ENCODE measurements at regions not wholly inside any gene's neighbourhood (a gene's known extent, or its start where the extent isn't known, plus 50 kb on each side); places are given as distances from the start of the nearest gene placed in this dataset.

- Histone ChIP-seq H3K36me3 (ENCODE audit: control insufficient read depth in 2 of 3, insufficient read depth in 3 of 3, low read length in 3 of 3) (no peaks in the 10 kb centered on the region), H3K4me3 (ENCODE audit: low read length in 3 of 3) (no peak overlapping the region), H3K27me3 (ENCODE audit: control insufficient read depth, insufficient read depth, low read length) (no peaks in the 10 kb centered on the region), H3K27ac (ENCODE audit: low read depth in 2 of 2, low read length in 2 of 2) (no peak overlapping the region), H3K9ac (ENCODE audit: low read length in 3 of 3) (no peak overlapping the region), H3K9me3 (ENCODE audit: control insufficient read depth in 2 of 3, insufficient read depth in 1 of 3, low read length in 3 of 3) (no peaks in the 10 kb centered on the region), H3K4me1 (ENCODE audit: control insufficient read depth in 2 of 3, insufficient read depth in 2 of 3, low read depth in 1 of 3, low read length in 3 of 3) (no peaks in the 10 kb centered on the region)
- FAIRE-seq: no peak
- peak in 1 of 5 donors; percentile 31 for DNase-seq
- TF ChIP-seq CTCF (IDR thresholded peaks at IDR 0.05; ENCODE audit: borderline replicate concordance, extremely low read depth, insufficient read depth): no peak
- intact Hi-C loops (cut with DNase I): no loop called here
Measured at GRCh38 chr1:198917226-198917625, 278.4 kb downstream of the PTPRC start.

GRCh38 chr1:198918920-198919319, 280.1 kb downstream of the PTPRC start:
- Histone ChIP-seq H3K36me3 (ENCODE audit: control insufficient read depth in 2 of 3, insufficient read depth in 3 of 3, low read length in 3 of 3) (no peaks in the 10 kb centered on the region), H3K9me3 (ENCODE audit: control insufficient read depth in 2 of 3, insufficient read depth in 1 of 3, low read length in 3 of 3) (no peaks in the 10 kb centered on the region), H3K4me1 (ENCODE audit: control insufficient read depth in 2 of 3, insufficient read depth in 2 of 3, low read depth in 1 of 3, low read length in 3 of 3) (no peaks in the 10 kb centered on the region), H3K27me3 (ENCODE audit: control insufficient read depth, insufficient read depth, low read length) (no peaks in the 10 kb centered on the region), H3K27ac (ENCODE audit: low read depth in 2 of 2, low read length in 2 of 2) (no peak overlapping the region), H3K9ac (ENCODE audit: low read length in 3 of 3) (no peak overlapping the region), H3K4me3 (ENCODE audit: low read length in 3 of 3) (no peak overlapping the region)
- FAIRE-seq (no peak), DNase-seq (no peak)
- intact Hi-C loops (cut with DNase I): no loop called here
- no peak for TF ChIP-seq CTCF (IDR thresholded peaks at IDR 0.05; ENCODE audit: borderline replicate concordance, extremely low read depth, insufficient read depth)

GRCh38 chr1:198919667-198920398, 281.0 kb downstream of the PTPRC start:
- no peak for DNase-seq
- intact Hi-C loops (cut with DNase I): no loop called here
- no peak for TF ChIP-seq CTCF (IDR thresholded peaks at IDR 0.05; ENCODE audit: borderline replicate concordance, extremely low read depth, insufficient read depth)
- no peaks in the 10 kb centered on the region for H3K9me3 ChIP-seq (ENCODE audit: control insufficient read depth in 2 of 3, insufficient read depth in 1 of 3, low read length in 3 of 3)
- no peak overlapping the region for H3K9ac ChIP-seq (ENCODE audit: low read length in 3 of 3)
- H3K27ac ChIP-seq (ENCODE audit: low read depth in 2 of 2, low read length in 2 of 2): no peak overlapping the region
- no peak for FAIRE-seq
- no peaks in the 10 kb centered on the region for H3K4me1 ChIP-seq (ENCODE audit: control insufficient read depth in 2 of 3, insufficient read depth in 2 of 3, low read depth in 1 of 3, low read length in 3 of 3)
- H3K4me3 ChIP-seq (ENCODE audit: low read length in 3 of 3): no peak overlapping the region
- no peaks in the 10 kb centered on the region for H3K27me3 ChIP-seq (ENCODE audit: control insufficient read depth, insufficient read depth, low read length)
- H3K36me3 ChIP-seq (ENCODE audit: control insufficient read depth in 2 of 3, insufficient read depth in 3 of 3, low read length in 3 of 3): no peaks in the 10 kb centered on the region

All from kidney (tissue), 13 donors.